H9 (cell line): ENCODE measurements at regions not wholly inside any gene's neighbourhood (a gene's known extent, or its start where the extent isn't known, plus 50 kb on each side); places are given as distances from the start of the nearest gene placed in this dataset.

Experiments used
- DNase-seq: peaks from one replicate; pipeline ENCODE4 v3.0.0-alpha.2; 2017
- H2AFZ ChIP-seq: one replicate; pipeline ENCODE4 v1.6.1; 2013; ENCODE audit warnings: mild to moderate bottlenecking, low read length, control low read depth, moderate library complexity
- H2AK5ac ChIP-seq: 2 replicates; pipeline ENCODE4 v1.6.1; 2013; ENCODE audit warnings: low read length, control low read depth, mixed read lengths; ENCODE audit not compliant: insufficient read length
- H2BK120ac ChIP-seq: one replicate; pipeline ENCODE4 v1.6.1; 2013; ENCODE audit warnings: low read depth, mild to moderate bottlenecking, low read length, control low read depth, inconsistent platforms; ENCODE audit not compliant: poor library complexity, severe bottlenecking
- H2BK12ac ChIP-seq: 2 replicates; pipeline ENCODE4 v1.6.1; 2013; ENCODE audit warnings: low read length, control low read depth, mixed read lengths, low read depth; ENCODE audit not compliant: insufficient read length
- H2BK15ac ChIP-seq: 2 replicates; pipeline ENCODE4 v1.6.1; 2013; ENCODE audit warnings: low read depth, low read length, control low read depth
- H2BK20ac ChIP-seq: one replicate; pipeline ENCODE4 v1.6.1; 2013; ENCODE audit warnings: low read depth, mild to moderate bottlenecking, low read length, control low read depth, inconsistent platforms; ENCODE audit not compliant: poor library complexity, severe bottlenecking
- H2BK5ac ChIP-seq: 2 replicates; pipeline ENCODE4 v1.6.1; 2013; ENCODE audit warnings: low read length, control low read depth, mixed read lengths; ENCODE audit not compliant: insufficient read length
- H3K14ac ChIP-seq: 2 replicates; pipeline ENCODE4 v1.6.1; 2013; ENCODE audit warnings: low read length, control low read depth; ENCODE audit not compliant: insufficient read depth
- H3K18ac ChIP-seq: 2 replicates; pipeline ENCODE4 v1.6.1; 2013; ENCODE audit warnings: low read depth, mild to moderate bottlenecking, mixed read lengths, low read length, control low read depth; ENCODE audit not compliant: insufficient read length
- H3K23ac ChIP-seq: 2 replicates; pipeline ENCODE4 v1.6.1; 2013; ENCODE audit warnings: low read length, control low read depth, mixed read lengths, low read depth; ENCODE audit not compliant: insufficient read length
- H3K23me2 ChIP-seq: 2 replicates; pipeline ENCODE4 v1.6.1; 2013; ENCODE audit warnings: low read depth, mild to moderate bottlenecking, mixed read lengths, low read length, control low read depth; ENCODE audit not compliant: insufficient read length, poor library complexity, severe bottlenecking
- H3K27ac ChIP-seq: 2 replicates; pipeline ENCODE4 v1.5.1; 2013; ENCODE audit warnings: low read length, control low read depth, mixed read lengths, low read depth; ENCODE audit not compliant: insufficient read length
- H3K27me3 ChIP-seq: 2 replicates; pipeline ENCODE4 v1.6.1; 2013; ENCODE audit warnings: low read length, control low read depth, inconsistent platforms; ENCODE audit not compliant: insufficient read depth
- H3K4ac ChIP-seq: 2 replicates; pipeline ENCODE4 v1.6.1; 2013; ENCODE audit warnings: low read depth, mild to moderate bottlenecking, control low read depth, inconsistent platforms, low read length, moderate library complexity
- H3K4me1 ChIP-seq: 2 replicates; pipeline ENCODE4 v1.6.1; 2013; ENCODE audit warnings: low read length, control low read depth, inconsistent platforms; ENCODE audit not compliant: insufficient read depth
- H3K4me2 ChIP-seq: 2 replicates; pipeline ENCODE4 v1.6.1; 2013; ENCODE audit warnings: low read length, control low read depth, mixed read lengths; ENCODE audit not compliant: insufficient read length, insufficient read depth
- H3K56ac ChIP-seq: 2 replicates; pipeline ENCODE4 v1.6.1; 2013; ENCODE audit warnings: low read depth, mild to moderate bottlenecking, mixed read lengths, low read length, control low read depth; ENCODE audit not compliant: insufficient read length
- H3K79me1 ChIP-seq: 2 replicates; pipeline ENCODE4 v1.6.1; 2013; ENCODE audit warnings: low read depth, mild to moderate bottlenecking, moderate library complexity, low read length, control low read depth, inconsistent platforms; ENCODE audit not compliant: insufficient read depth, poor library complexity, severe bottlenecking
- H3K79me2 ChIP-seq: 2 replicates; pipeline ENCODE4 v1.6.1; 2013; ENCODE audit warnings: low read length, control low read depth, inconsistent platforms; ENCODE audit not compliant: insufficient read depth
- H3K9ac ChIP-seq: 2 replicates; pipeline ENCODE4 v1.6.1; 2013; ENCODE audit warnings: low read length, control low read depth, mixed read lengths; ENCODE audit not compliant: insufficient read length; ENCODE audit errors: extremely low read depth
- H3K9me3 ChIP-seq: one replicate; pipeline ENCODE4 v1.6.1; 2013; ENCODE audit warnings: low read depth, low read length, inconsistent platforms; ENCODE audit not compliant: control insufficient read depth
- H3T11ph ChIP-seq: one replicate; pipeline ENCODE4 v1.6.1; 2013; ENCODE audit warnings: mild to moderate bottlenecking, low read length, control low read depth, inconsistent platforms
- H4K20me1 ChIP-seq: one replicate; pipeline ENCODE4 v1.6.1; 2013; ENCODE audit not compliant: control insufficient read depth, insufficient read length, insufficient read depth
- H4K5ac ChIP-seq: 2 replicates; pipeline ENCODE4 v1.6.1; 2013; ENCODE audit warnings: low read depth, mild to moderate bottlenecking, mixed read lengths, low read length, control low read depth; ENCODE audit not compliant: insufficient read length
- H4K8ac ChIP-seq: replicated peaks from 2 replicates; pipeline ENCODE4 v1.6.1; 2013; ENCODE audit warnings: low read length, control low read depth, mixed read lengths, low read depth; ENCODE audit not compliant: insufficient read length
- H4K91ac ChIP-seq: 2 replicates; pipeline ENCODE4 v1.6.1; 2013; ENCODE audit warnings: low read depth, mild to moderate bottlenecking, moderate library complexity, mixed read lengths, low read length, control low read depth; ENCODE audit not compliant: insufficient read length
- H3K27ac Mint-ChIP-seq, 3 experiments: 2 replicates in 2 of 3; 3 replicates in 1 of 3; pipeline ENCODE4 v1.8.0; 2020 to 2021; ENCODE audit warnings: mixed read lengths in 3 of 3, mild to moderate bottlenecking in 1 of 3, moderate library complexity in 1 of 3
- H3K27me3 Mint-ChIP-seq: 2 replicates; pipeline ENCODE4 v1.8.0; 2021; ENCODE audit warnings: low read depth, mild to moderate bottlenecking, moderate library complexity, mixed read lengths
- H3K36me3 Mint-ChIP-seq, 3 experiments: 2 replicates in 2 of 3; 3 replicates in 1 of 3; pipeline ENCODE4 v1.8.0; 2020 to 2021; ENCODE audit warnings: low read depth in 3 of 3, mixed read lengths in 3 of 3; ENCODE audit not compliant: insufficient read depth in 1 of 3
- H3K4me1 Mint-ChIP-seq, 2 experiments: 2 replicates each; pipeline ENCODE4 v1.8.0; 2020; ENCODE audit warnings: mixed read lengths in 2 of 2
- H3K4me3 Mint-ChIP-seq, 2 experiments: 2 replicates in 1 of 2; 3 replicates in 1 of 2; pipeline ENCODE4 v1.8.0; 2020 to 2021; ENCODE audit warnings: mild to moderate bottlenecking in 2 of 2, mixed read lengths in 2 of 2, moderate library complexity in 1 of 2
- H3K9me3 Mint-ChIP-seq, 2 experiments: 2 replicates in 1 of 2; 3 replicates in 1 of 2; pipeline ENCODE4 v1.8.0; 2020; ENCODE audit warnings: mild to moderate bottlenecking in 2 of 2, mixed read lengths in 2 of 2, moderate library complexity in 1 of 2
- CTCF ChIP-seq: fragments of 200-600 bp; sonication (generic); conservative IDR thresholded peaks from 3 replicates; pipeline ENCODE4 v1.8.0; 2021; ENCODE audit warnings: antibody characterized with exemption, mild to moderate bottlenecking
- WGBS: extraction: QIAGEN DNeasy Blood & Tissue Kit; methylation state at CpG from one replicate; pipeline ENCODE4 v1.1.7; 2013; ENCODE audit warnings: missing lambda C conversion rate, low lambda C conversion rate, mixed read lengths; ENCODE audit not compliant: insufficient read length; ENCODE audit errors: extremely low coverage; 5-methylcytosine and 5-hydroxymethylcytosine counted together

- Histone ChIP-seq H3K27me3 (no peaks in the 10 kb centered on the region), H3K27ac (no peak overlapping the region), H3K18ac (no peak overlapping the region), H2BK12ac (no peak overlapping the region), H3K23ac (no peak overlapping the region), H2BK15ac (no peak overlapping the region), H2AK5ac (no peak overlapping the region), H2BK120ac (no peak overlapping the region), H4K20me1 (no peaks in the 10 kb centered on the region), H3T11ph (no peak overlapping the region), H4K91ac (no peak overlapping the region), H3K4me2 (no peak overlapping the region), H4K8ac (no peak overlapping the region), H3K79me2 (no peaks in the 10 kb centered on the region), H3K14ac (no peak overlapping the region), H3K4ac (no peak overlapping the region), H2BK20ac (no peak overlapping the region), H3K4me1 (no peaks in the 10 kb centered on the region), H3K9me3 (no peaks in the 10 kb centered on the region), H3K56ac (no peak overlapping the region), H3K9ac (no peak overlapping the region), H2AFZ (no peak overlapping the region), H4K5ac (no peak overlapping the region), H3K23me2 (no peaks in the 10 kb centered on the region), H2BK5ac (no peak overlapping the region), H3K79me1 (no peaks in the 10 kb centered on the region)
- H3K36me3 Mint-ChIP-seq: peaks cover 7 to 29% (median 16%) of the 10 kb centered on the region in 3 experiments
- peaks cover 18 to 24% of the 10 kb centered on the region in 2 experiments; a peak in 4 of 5 replicates for H3K9me3 Mint-ChIP-seq
- no peaks in the 10 kb centered on the region for H3K4me1 Mint-ChIP-seq
- DNase-seq: no peak
- WGBS: no CpG with 5 or more reads among the region's 2 CpGs
- no peak for TF ChIP-seq CTCF
- no peaks in the 10 kb centered on the region for H3K27me3 Mint-ChIP-seq
- H3K4me3 Mint-ChIP-seq: no peak overlapping the region
- no peak overlapping the region for H3K27ac Mint-ChIP-seq
Measured at GRCh38 chr10:10204415-10204814, 813.3 kb upstream of the CELF2 start.
